H1 (cell line): ENCODE measurements at regions not wholly inside any gene's neighbourhood (a gene's known extent, or its start where the extent isn't known, plus 50 kb on each side); places are given as distances from the start of the nearest gene placed in this dataset.

Experiments
- CTCF ChIA-PET: fragments of 300-600 bp; sonication (Branson Sonifier 250); formaldehyde crosslinking; loops from one replicate; lab custom pipeline; 2021; ENCODE audit not compliant: partially characterized antibody; lab: Charles Lee
- POLR2A ChIA-PET: fragments of 300-600 bp; sonication (Branson Sonifier 250); formaldehyde crosslinking; loops from one replicate; lab custom pipeline; 2021; ENCODE audit warnings: inconsistent platforms; ENCODE audit not compliant: partially characterized antibody; lab: Charles Lee
- DNase-seq, 2 experiments: peaks; one replicate each; pipeline versions ENCODE4 v3.0.0 to v3.0.0-alpha.2; 2010 to 2022; ENCODE audit warnings: low spot score in 2 of 2, low read depth in 1 of 2, mixed read lengths in 1 of 2
- FAIRE-seq: peaks from 2 replicates; lab custom pipeline; 2011; peaks lifted over from hg19 to GRCh38; lab: Jason Lieb, UNC
- H2AFZ ChIP-seq: 2 replicates; pipeline ENCODE4 v1.8.1; 2012; ENCODE audit warnings: low read length, inconsistent platforms
- H2AK5ac ChIP-seq: 2 replicates; pipeline ENCODE4 v1.6.1; 2013; ENCODE audit warnings: low read depth, low read length
- H2BK120ac ChIP-seq: replicated peaks from 2 replicates; pipeline ENCODE3; 2013; ENCODE audit warnings: low read depth, low read length, inconsistent platforms
- H2BK12ac ChIP-seq: 2 replicates; pipeline ENCODE4 v1.6.1; 2013; ENCODE audit warnings: low read depth, low read length
- H2BK15ac ChIP-seq: 2 replicates; pipeline ENCODE4 v1.6.1; 2013; ENCODE audit warnings: low read length
- H2BK20ac ChIP-seq: 2 replicates; pipeline ENCODE4 v1.6.1; 2013; ENCODE audit warnings: low read length
- H2BK5ac ChIP-seq: 2 replicates; pipeline ENCODE4 v1.6.1; 2013; ENCODE audit warnings: low read depth, low read length
- H3K14ac ChIP-seq: 2 replicates; pipeline ENCODE4 v1.6.1; 2013; ENCODE audit warnings: inconsistent platforms; ENCODE audit not compliant: insufficient read length
- H3K18ac ChIP-seq: 2 replicates; pipeline ENCODE4 v1.6.1; 2013; ENCODE audit warnings: low read length; ENCODE audit errors: extremely low read depth
- H3K23ac ChIP-seq: 2 replicates; pipeline ENCODE4 v1.6.1; 2013; ENCODE audit warnings: inconsistent platforms; ENCODE audit not compliant: insufficient read length
- H3K23me2 ChIP-seq: 2 replicates; pipeline ENCODE4 v1.6.1; 2013; ENCODE audit warnings: low read depth, low read length
- H3K27ac ChIP-seq: 2 replicates; pipeline ENCODE4 v1.6.1; 2011; ENCODE audit warnings: low read depth, low read length, inconsistent platforms
- H3K27me3 ChIP-seq, 4 experiments: replicated peaks in 1 of 4; 1 replicate in 1 of 4; 2 replicates in 3 of 4; pipeline versions ENCODE4 v1.6.1 to v1.8.1; 2011 to 2013; ENCODE audit warnings: low read length in 3 of 4, mild to moderate bottlenecking in 3 of 4, inconsistent platforms in 2 of 4, mixed read lengths in 2 of 4, moderate library complexity in 1 of 4; ENCODE audit not compliant: control insufficient read depth in 3 of 4, insufficient read depth in 3 of 4; ENCODE audit errors: extremely low read depth in 1 of 4
- H3K36me3 ChIP-seq, 4 experiments: 2 replicates each; pipeline versions ENCODE4 v1.6.1 to v1.8.1; 2011 to 2013; ENCODE audit warnings: mild to moderate bottlenecking in 4 of 4, low read length in 3 of 4, moderate library complexity in 2 of 4, control low read depth in 1 of 4, inconsistent platforms in 1 of 4; ENCODE audit not compliant: insufficient read depth in 4 of 4, control insufficient read depth in 2 of 4
- H3K4ac ChIP-seq: replicated peaks from 2 replicates; pipeline ENCODE3; 2013; ENCODE audit warnings: low read length, low read depth, mixed read lengths, inconsistent platforms; ENCODE audit not compliant: insufficient read length
- H3K4me1 ChIP-seq, 4 experiments: replicated peaks in 1 of 4; 1 replicate in 1 of 4; 2 replicates in 3 of 4; pipeline versions ENCODE4 v1.6.1 to v1.8.1; 2011 to 2013; ENCODE audit warnings: low read length in 3 of 4, inconsistent platforms in 2 of 4, mixed read lengths in 1 of 4; ENCODE audit not compliant: insufficient read depth in 4 of 4, control insufficient read depth in 3 of 4
- H3K4me2 ChIP-seq, 2 experiments: 2 replicates each; pipeline versions ENCODE4 v1.6.1 to v1.8.1; 2011 to 2013; ENCODE audit warnings: low read depth in 2 of 2, low read length in 2 of 2, control low read depth in 1 of 2, inconsistent platforms in 1 of 2, mild to moderate bottlenecking in 1 of 2; ENCODE audit not compliant: insufficient read depth in 1 of 2
- H3K4me3 ChIP-seq, 4 experiments: fragments of 200-600, 300-600 bp in 1 of 4; sonication (generic), shearing (Covaris generic), sonication (Bioruptor Twin) in 1 of 4; 2 replicates each; pipeline versions ENCODE4 v1.5.1 to v1.8.1; 2011 to 2016; ENCODE audit warnings: low read length in 4 of 4, low read depth in 3 of 4, control low read depth in 2 of 4, inconsistent platforms in 2 of 4, mild to moderate bottlenecking in 2 of 4, mixed read lengths in 1 of 4, moderate library complexity in 1 of 4; ENCODE audit not compliant: insufficient read depth in 2 of 4; ENCODE audit errors: extremely low read depth in 1 of 4
- H3K56ac ChIP-seq: replicated peaks from 2 replicates; pipeline ENCODE3; 2013; ENCODE audit warnings: low read depth, mild to moderate bottlenecking, mixed read lengths, low read length, inconsistent platforms; ENCODE audit not compliant: insufficient read length
- H3K79me1 ChIP-seq: 2 replicates; pipeline ENCODE4 v1.6.1; 2013; ENCODE audit warnings: low read depth, low read length, control low read depth
- H3K79me2 ChIP-seq, 2 experiments: 2 replicates each; pipeline versions ENCODE4 v1.6.1 to v1.8.1; 2012 to 2013; ENCODE audit warnings: low read length in 2 of 2, mild to moderate bottlenecking in 2 of 2, inconsistent platforms in 1 of 2; ENCODE audit not compliant: insufficient read depth in 2 of 2, control insufficient read depth in 1 of 2
- H3K9ac ChIP-seq, 4 experiments: replicated peaks in 1 of 4; 1 replicate in 1 of 4; 2 replicates in 3 of 4; pipeline versions ENCODE4 v1.6.1 to v1.8.1; 2011 to 2013; ENCODE audit warnings: low read depth in 3 of 4, low read length in 3 of 4, control low read depth in 2 of 4, mild to moderate bottlenecking in 2 of 4, moderate library complexity in 2 of 4, inconsistent platforms in 1 of 4; ENCODE audit errors: extremely low read depth in 1 of 4
- H3K9me3 ChIP-seq, 2 experiments: 2 replicates each; pipeline versions ENCODE4 v1.6.1 to v1.8.1; 2012 to 2013; ENCODE audit warnings: mild to moderate bottlenecking in 2 of 2, moderate library complexity in 2 of 2, control low read depth in 1 of 2, inconsistent platforms in 1 of 2, low read depth in 1 of 2, low read length in 1 of 2, mixed read lengths in 1 of 2; ENCODE audit not compliant: insufficient read depth in 2 of 2
- H4K20me1 ChIP-seq, 2 experiments: replicated peaks in 1 of 2; 2 replicates each; pipeline versions ENCODE3 to v1.8.1; 2011 to 2013; ENCODE audit warnings: inconsistent platforms in 2 of 2, low read length in 2 of 2, mild to moderate bottlenecking in 1 of 2; ENCODE audit not compliant: insufficient read depth in 2 of 2, control insufficient read depth in 1 of 2
- H4K5ac ChIP-seq: 2 replicates; pipeline ENCODE4 v1.6.1; 2013; ENCODE audit warnings: low read length, low read depth, mixed read lengths, inconsistent platforms; ENCODE audit not compliant: insufficient read length
- H4K8ac ChIP-seq: 2 replicates; pipeline ENCODE4 v1.8.0; 2013; ENCODE audit warnings: mild to moderate bottlenecking, moderate library complexity, low read length, inconsistent platforms; ENCODE audit not compliant: insufficient read depth; ENCODE audit errors: extremely low read depth
- H4K91ac ChIP-seq: replicated peaks from 2 replicates; pipeline ENCODE3; 2013; ENCODE audit warnings: low read length, mixed read lengths, inconsistent platforms; ENCODE audit not compliant: insufficient read length
- ASH2L ChIP-seq: fragments of 200-600, 300-600 bp; sonication (generic); IDR thresholded peaks from one replicate; pipeline ENCODE4 v1.7.1; 2017; ENCODE audit warnings: low read length
- BCL11A ChIP-seq, 2 experiments: IDR thresholded peaks; one replicate each; pipeline ENCODE4 v1.6.1; 2011; ENCODE audit warnings: low read depth in 2 of 2, low read length in 2 of 2, mild to moderate bottlenecking in 2 of 2
- CBX5 ChIP-seq: fragments of 300-800, 300-1000 bp; sonication (generic); IDR thresholded peaks from 2 replicates; pipeline ENCODE4 v1.7.1; 2016; ENCODE audit warnings: antibody characterized with exemption, low read length, low read depth
- CBX8 ChIP-seq: fragments of 300-800, 300-1000 bp; sonication (generic); IDR thresholded peaks from 2 replicates; pipeline ENCODE4 v1.7.1; 2016; ENCODE audit warnings: low read depth, low read length, borderline replicate concordance
- EGR1 ChIP-seq: IDR thresholded peaks from 2 replicates; pipeline ENCODE4 v1.6.1; 2011; ENCODE audit warnings: low read depth, low read length, borderline replicate concordance
- FOSL1 ChIP-seq: IDR thresholded peaks from 2 replicates; pipeline ENCODE4 v1.6.1; 2011; ENCODE audit warnings: mild to moderate bottlenecking, low read depth, low read length, moderate library complexity; ENCODE audit not compliant: insufficient read depth
- GABPA ChIP-seq: IDR thresholded peaks from 2 replicates; pipeline ENCODE4 v1.6.1; 2011; ENCODE audit warnings: mild to moderate bottlenecking, low read length, moderate library complexity, borderline replicate concordance; ENCODE audit not compliant: insufficient read depth
- HDAC6 ChIP-seq: IDR thresholded peaks from one replicate; pipeline ENCODE4 v1.7.1; 2012; ENCODE audit warnings: low read depth, mild to moderate bottlenecking, inconsistent platforms, low read length, moderate library complexity
- POLR2A ChIP-seq, 2 experiments: IDR thresholded peaks; 1 replicate in 1 of 2; 2 replicates in 1 of 2; pipeline ENCODE4 v1.6.1; 2011; ENCODE audit warnings: low read depth in 2 of 2, low read length in 2 of 2, mild to moderate bottlenecking in 2 of 2; ENCODE audit errors: control extremely low read depth in 1 of 2
- RFX5 ChIP-seq: IDR thresholded peaks from 2 replicates; pipeline ENCODE4 v1.6.1; 2011; ENCODE audit warnings: low read depth, low read length, improper control_type of control experiment, borderline replicate concordance
- SIN3A ChIP-seq, 2 experiments: IDR thresholded peaks in 1 of 2; conservative IDR thresholded peaks in 1 of 2; 2 replicates each; pipeline ENCODE4 v1.6.1; 2011 to 2012; ENCODE audit warnings: low read length in 2 of 2, improper control_type of control experiment in 1 of 2, low read depth in 1 of 2, mild to moderate bottlenecking in 1 of 2
- SIX5 ChIP-seq: IDR thresholded peaks from 2 replicates; pipeline ENCODE4 v1.6.1; 2011; ENCODE audit warnings: mild to moderate bottlenecking, low read depth, low read length
- SP4 ChIP-seq: IDR thresholded peaks from 2 replicates; pipeline ENCODE4 v1.6.1; 2012; ENCODE audit warnings: low read length, inconsistent platforms
- TAF1 ChIP-seq: IDR thresholded peaks from 2 replicates; pipeline ENCODE4 v1.6.1; 2011; ENCODE audit warnings: mild to moderate bottlenecking, low read depth, low read length
- ZNF274 ChIP-seq: IDR thresholded peaks from 2 replicates; pipeline ENCODE4 v1.7.0; 2012; ENCODE audit warnings: low read length, borderline replicate concordance; ENCODE audit errors: extremely low read depth
- WGBS, 2 experiments: shearing (Covaris generic) in 1 of 2; methylation state at CpG; one replicate each; pipeline versions ENCODE4 v1.1.6 to v1.1.7; 2013 to 2015; ENCODE audit warnings: low lambda C conversion rate in 2 of 2, mixed read lengths in 2 of 2, inconsistent platforms in 1 of 2, low coverage in 1 of 2, missing lambda C conversion rate in 1 of 2; ENCODE audit not compliant: insufficient replicate concordance in 2 of 2, insufficient coverage in 1 of 2, insufficient read length in 1 of 2; ENCODE audit errors: extremely low coverage in 1 of 2, missing lambda C conversion rate in 1 of 2; 5-methylcytosine and 5-hydroxymethylcytosine counted together

- Histone ChIP-seq H3K4me1 (peaks cover 0 to 5% (median 0%) of the 10 kb centered on the region in 4 experiments; a peak in 1 of 7 replicates), H3K79me2 (no peaks in the 10 kb centered on the region), H2BK5ac (no peak overlapping the region), H3K9ac (no peak overlapping the region), H2AK5ac (no peak overlapping the region), H4K20me1 (no peaks in the 10 kb centered on the region), H2BK20ac (no peak overlapping the region), H3K23me2 (no peaks in the 10 kb centered on the region), H3K36me3 (no peaks in the 10 kb centered on the region), H2BK120ac (no peak overlapping the region), H3K23ac (no peak overlapping the region), H3K9me3 (no peaks in the 10 kb centered on the region), H4K5ac (no peak overlapping the region), H3K4me2 (no peak overlapping the region), H4K8ac (no peak overlapping the region), H3K27me3 (peaks cover 0 to 2% (median 0%) of the 10 kb centered on the region in 4 experiments; a peak in 1 of 7 replicates), H4K91ac (no peak overlapping the region), H3K4ac (no peak overlapping the region), H3K79me1 (no peaks in the 10 kb centered on the region), H3K14ac (no peak overlapping the region), H3K27ac (no peak overlapping the region), H2AFZ (no peak overlapping the region), H3K56ac (no peak overlapping the region), H2BK15ac (no peak overlapping the region), H2BK12ac (no peak overlapping the region), H3K18ac (no peak overlapping the region), H3K4me3 (no peak overlapping the region)
- DNase-seq (no peak), FAIRE-seq (no peak)
- ChIA-PET POLR2A (no interaction called here), CTCF (interaction anchor here (0.6 kb wide), 1 partner anchor 115 kb away, joined by 3 read pairs; no protein-coding TSS in a partner anchor)
- WGBS, 2 experiments = 98% methylated on average over 2 of the region's 2 CpGs; no CpG with 5 or more reads in 1 of the 2 experiments
- no peak for TF ChIP-seq ZNF274
- TF ChIP-seq BCL11A (IDR thresholded peaks at IDR 0.05; ENCODE audit: low read depth in 2 of 2, low read length in 2 of 2) = no peak
- TF ChIP-seq POLR2A (IDR thresholded peaks at IDR 0.05; ENCODE audit: control extremely low read depth in 1 of 2, low read depth in 2 of 2, low read length in 2 of 2) = no peak
- no peak for TF ChIP-seq TAF1
- no peak for TF ChIP-seq CBX5
- TF ChIP-seq HDAC6 = no peak
- TF ChIP-seq RFX5 = no peak
- TF ChIP-seq ASH2L = no peak
- TF ChIP-seq SP4 = no peak
- TF ChIP-seq GABPA = no peak
- no peak for TF ChIP-seq SIN3A (conservative IDR thresholded peaks at IDR 0.05 in 1 of 2, IDR thresholded peaks at IDR 0.05 in 1 of 2; ENCODE audit: low read depth in 1 of 2, low read length in 2 of 2)
- no peak for TF ChIP-seq SIX5
- TF ChIP-seq CBX8 = no peak
- no peak for TF ChIP-seq EGR1
- no peak for TF ChIP-seq FOSL1
These were observed 214.5 kb downstream of the GJA1 start for GRCh38 chr6:121649951-121650350.
